ENCODE measurements at regions not wholly inside any gene's neighbourhood (a gene's known extent, or its start where the extent isn't known, plus 50 kb on each side); places are given as distances from the start of the nearest gene placed in this dataset.
"Not testable (repeated sequence)": the region's sequence is repeated elsewhere in the genome, so short reads cannot be mapped to it uniquely, and the experiment has no call there.

DNA sequence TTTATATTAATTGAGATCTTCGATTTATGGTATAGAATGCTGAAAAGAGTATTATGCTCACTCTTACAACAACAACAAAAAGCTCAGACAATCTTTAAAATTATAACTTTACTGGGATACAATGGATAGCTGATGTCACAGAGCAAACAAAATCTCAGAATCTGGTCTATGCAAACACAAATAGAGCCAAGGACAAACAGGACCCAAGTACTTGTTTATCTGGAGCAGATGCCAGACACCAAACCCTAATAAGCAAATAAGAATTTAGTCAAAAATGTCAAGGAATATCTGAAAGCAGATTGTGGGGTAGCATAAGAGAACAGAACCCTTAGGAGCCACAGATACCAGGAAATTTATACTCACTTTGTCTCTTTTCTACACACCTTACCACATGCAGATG, 302.2 kb downstream of the CGGBP1 start:
- H3K36me3 Mint-ChIP-seq (ENCODE audit: unreplicated experiment): no peaks in the 10 kb centered on the region
- no peaks in the 10 kb centered on the region for H3K9me3 Mint-ChIP-seq (ENCODE audit: unreplicated experiment)
- no peak for DNase-seq (ENCODE audit: extremely low spot score, unreplicated experiment)
- no peak overlapping the region for H3K27ac Mint-ChIP-seq (ENCODE audit: unreplicated experiment)
- TF ChIP-seq, protein P1, sequence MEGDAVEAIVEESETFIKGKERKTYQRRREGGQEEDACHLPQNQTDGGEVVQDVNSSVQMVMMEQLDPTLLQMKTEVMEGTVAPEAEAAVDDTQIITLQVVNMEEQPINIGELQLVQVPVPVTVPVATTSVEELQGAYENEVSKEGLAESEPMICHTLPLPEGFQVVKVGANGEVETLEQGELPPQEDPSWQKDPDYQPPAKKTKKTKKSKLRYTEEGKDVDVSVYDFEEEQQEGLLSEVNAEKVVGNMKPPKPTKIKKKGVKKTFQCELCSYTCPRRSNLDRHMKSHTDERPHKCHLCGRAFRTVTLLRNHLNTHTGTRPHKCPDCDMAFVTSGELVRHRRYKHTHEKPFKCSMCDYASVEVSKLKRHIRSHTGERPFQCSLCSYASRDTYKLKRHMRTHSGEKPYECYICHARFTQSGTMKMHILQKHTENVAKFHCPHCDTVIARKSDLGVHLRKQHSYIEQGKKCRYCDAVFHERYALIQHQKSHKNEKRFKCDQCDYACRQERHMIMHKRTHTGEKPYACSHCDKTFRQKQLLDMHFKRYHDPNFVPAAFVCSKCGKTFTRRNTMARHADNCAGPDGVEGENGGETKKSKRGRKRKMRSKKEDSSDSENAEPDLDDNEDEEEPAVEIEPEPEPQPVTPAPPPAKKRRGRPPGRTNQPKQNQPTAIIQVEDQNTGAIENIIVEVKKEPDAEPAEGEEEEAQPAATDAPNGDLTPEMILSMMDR (IDR thresholded peaks at IDR 0.05): no peak
- H3K4me3 Mint-ChIP-seq (ENCODE audit: unreplicated experiment): no peak overlapping the region
- H3K27me3 Mint-ChIP-seq (ENCODE audit: unreplicated experiment): no peaks in the 10 kb centered on the region
- no peaks in the 10 kb centered on the region for H3K4me1 Mint-ChIP-seq (ENCODE audit: unreplicated experiment)

DNA sequence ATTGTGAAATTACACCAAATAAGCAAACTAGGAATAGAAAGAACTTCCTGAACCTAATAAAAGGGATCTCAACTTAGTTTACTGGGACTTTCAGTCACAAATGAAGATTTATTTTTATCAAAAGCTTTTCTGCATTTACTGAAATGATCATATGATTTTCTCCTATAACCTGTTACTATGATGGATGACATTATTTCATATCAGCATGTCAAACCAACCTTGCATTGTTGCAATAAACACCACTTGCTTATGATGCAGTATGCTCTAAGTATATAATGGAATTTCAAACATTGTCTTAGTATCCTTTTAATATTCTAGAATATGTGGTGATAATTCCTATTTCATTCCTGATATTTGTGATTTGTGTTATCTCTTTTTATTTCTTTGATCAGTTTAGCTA, 303.0 kb downstream of the CGGBP1 start:
- H3K27me3 Mint-ChIP-seq (ENCODE audit: unreplicated experiment): no peaks in the 10 kb centered on the region
- H3K27ac Mint-ChIP-seq (ENCODE audit: unreplicated experiment): no peak overlapping the region
- no peak for DNase-seq (ENCODE audit: extremely low spot score, unreplicated experiment)
- H3K4me3 Mint-ChIP-seq (ENCODE audit: unreplicated experiment): no peak overlapping the region
- TF ChIP-seq, protein P1 (IDR thresholded peaks at IDR 0.05): no peak
- H3K36me3 Mint-ChIP-seq (ENCODE audit: unreplicated experiment): no peaks in the 10 kb centered on the region
- H3K4me1 Mint-ChIP-seq (ENCODE audit: unreplicated experiment): no peaks in the 10 kb centered on the region
- H3K9me3 Mint-ChIP-seq (ENCODE audit: unreplicated experiment): peaks cover 4% of the 10 kb centered on the region

DNA sequence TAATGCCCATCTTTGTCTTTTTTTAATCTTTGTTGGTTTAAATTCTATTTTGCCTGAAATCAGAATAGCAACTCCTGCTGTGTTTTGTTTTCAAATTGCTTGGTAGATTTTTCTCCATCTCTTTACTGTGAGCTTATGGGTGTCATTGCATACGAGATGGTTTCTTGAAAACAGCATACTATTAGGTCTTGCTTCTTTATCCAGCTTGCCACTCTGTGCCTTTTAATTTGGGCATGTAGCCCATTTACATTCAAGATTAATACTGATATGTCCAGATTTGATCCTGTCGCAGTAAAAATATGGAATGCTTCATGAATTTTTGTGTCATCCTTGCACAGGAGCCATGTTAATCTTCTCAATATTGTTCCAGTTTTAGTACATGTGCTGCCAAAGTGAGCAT, 316.6 kb downstream of the CGGBP1 start:
- Mint-ChIP-seq H3K4me3 (ENCODE audit: unreplicated experiment) (no peak overlapping the region), H3K27ac (ENCODE audit: unreplicated experiment) (no peak overlapping the region), H3K4me1 (ENCODE audit: unreplicated experiment) (no peaks in the 10 kb centered on the region), H3K36me3 (ENCODE audit: unreplicated experiment) (no peaks in the 10 kb centered on the region), H3K9me3 (ENCODE audit: unreplicated experiment) (peaks cover 25% of the 10 kb centered on the region), H3K27me3 (ENCODE audit: unreplicated experiment) (no peaks in the 10 kb centered on the region)
- DNase-seq (ENCODE audit: extremely low spot score, unreplicated experiment): no peak
- TF ChIP-seq, protein P1 (IDR thresholded peaks at IDR 0.05): no peak

DNA sequence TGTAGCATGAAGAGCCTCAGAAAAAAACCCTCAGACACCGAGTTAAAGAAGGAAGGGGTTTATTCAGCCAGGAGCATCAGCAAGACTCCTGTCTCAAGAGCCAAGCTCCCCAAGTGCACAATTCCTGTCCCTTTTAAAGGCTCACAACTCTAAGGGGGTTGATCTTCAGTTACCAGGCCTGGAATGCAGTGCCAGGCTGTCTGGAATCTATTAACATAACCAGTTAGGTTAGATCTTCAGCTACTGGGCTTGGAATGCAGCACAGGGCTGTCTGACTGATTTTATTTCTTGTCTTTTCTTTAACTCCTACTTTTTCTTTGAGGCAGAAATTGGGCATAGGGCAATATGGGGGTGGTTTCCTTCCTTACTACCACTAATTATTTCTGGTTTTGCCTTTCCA, 317.9 kb downstream of the CGGBP1 start:
- not testable (repeated sequence) for H3K27ac Mint-ChIP-seq (ENCODE audit: unreplicated experiment); H3K27me3 Mint-ChIP-seq (ENCODE audit: unreplicated experiment); DNase-seq (ENCODE audit: extremely low spot score, unreplicated experiment); H3K36me3 Mint-ChIP-seq (ENCODE audit: unreplicated experiment); H3K4me1 Mint-ChIP-seq (ENCODE audit: unreplicated experiment); H3K4me3 Mint-ChIP-seq (ENCODE audit: unreplicated experiment)
- peaks cover 25% of the 10 kb centered on the region for H3K9me3 Mint-ChIP-seq (ENCODE audit: unreplicated experiment)

DNA sequence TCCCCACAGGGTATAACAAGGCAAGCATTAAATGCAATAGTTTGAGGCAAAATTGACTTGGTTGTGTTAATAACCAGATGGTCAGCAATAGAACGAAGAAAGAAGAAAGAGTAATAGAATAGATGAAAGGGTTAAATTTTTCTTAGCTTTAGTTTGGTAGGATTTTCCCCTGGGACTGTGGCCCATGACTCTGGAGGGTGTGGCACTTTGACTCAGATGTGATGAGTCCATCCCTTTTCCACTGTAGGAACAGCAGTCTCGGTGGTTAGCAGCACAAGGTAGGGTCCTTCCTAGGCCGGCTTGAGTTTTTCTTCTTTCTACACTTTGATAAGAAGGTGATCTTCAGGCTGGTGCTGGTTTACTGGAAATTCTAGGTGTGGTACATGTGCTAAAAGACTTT, 321.0 kb downstream of the CGGBP1 start:
- not testable (repeated sequence) for H3K4me3 Mint-ChIP-seq (ENCODE audit: unreplicated experiment); H3K36me3 Mint-ChIP-seq (ENCODE audit: unreplicated experiment); DNase-seq (ENCODE audit: extremely low spot score, unreplicated experiment); H3K4me1 Mint-ChIP-seq (ENCODE audit: unreplicated experiment); H3K27ac Mint-ChIP-seq (ENCODE audit: unreplicated experiment); H3K27me3 Mint-ChIP-seq (ENCODE audit: unreplicated experiment)
- H3K9me3 Mint-ChIP-seq (ENCODE audit: unreplicated experiment): peaks cover 24% of the 10 kb centered on the region

DNA sequence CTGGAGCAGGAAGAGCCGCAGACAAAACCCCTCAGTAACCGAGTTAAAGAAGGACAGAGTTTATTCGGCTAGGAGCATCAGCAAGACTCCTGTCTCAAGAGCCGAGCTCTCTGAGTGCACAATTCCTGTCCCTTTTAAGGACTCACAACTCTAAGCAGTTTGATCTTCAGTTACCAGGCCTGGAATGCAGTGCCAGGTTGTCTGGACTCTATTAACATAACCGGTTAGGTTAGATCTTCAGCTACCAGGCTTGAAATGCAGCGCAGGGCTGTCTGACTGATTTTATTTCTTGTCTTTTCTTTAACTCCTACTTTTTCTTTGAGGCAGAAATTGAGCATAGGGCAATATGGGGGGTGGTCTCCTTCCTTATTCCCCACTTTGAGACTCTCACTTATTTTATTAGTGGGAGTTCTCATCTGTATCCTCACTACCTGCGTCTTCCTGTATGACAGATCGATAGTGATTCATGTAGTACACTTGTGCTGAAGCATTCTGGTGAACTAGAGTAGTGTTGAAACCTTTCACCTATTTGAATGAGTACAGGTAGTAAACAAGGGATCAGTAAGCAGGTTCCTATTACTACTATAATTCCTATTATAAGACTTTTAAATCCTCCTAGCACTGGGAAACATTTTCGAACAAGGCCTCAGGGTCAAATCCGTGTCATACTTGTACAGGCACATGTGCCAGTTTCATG, 325.0 kb downstream of the CGGBP1 start:
- no peak overlapping the region for H3K27ac Mint-ChIP-seq (ENCODE audit: unreplicated experiment)
- DNase-seq (ENCODE audit: extremely low spot score, unreplicated experiment): no peak
- H3K4me3 Mint-ChIP-seq (ENCODE audit: unreplicated experiment): no peak overlapping the region
- H3K36me3 Mint-ChIP-seq (ENCODE audit: unreplicated experiment): no peaks in the 10 kb centered on the region
- no peaks in the 10 kb centered on the region for H3K9me3 Mint-ChIP-seq (ENCODE audit: unreplicated experiment)
- H3K27me3 Mint-ChIP-seq (ENCODE audit: unreplicated experiment): no peaks in the 10 kb centered on the region
- TF ChIP-seq, protein P1 (IDR thresholded peaks at IDR 0.05): no peak
- H3K4me1 Mint-ChIP-seq (ENCODE audit: unreplicated experiment): no peaks in the 10 kb centered on the region

Measured in osteocyte (in vitro differentiated cells).